ENCODE measurements at regions not wholly inside any gene's neighbourhood (a gene's known extent, or its start where the extent isn't known, plus 50 kb on each side); places are given as distances from the start of the nearest gene placed in this dataset.

- TF ChIP-seq POLR2A (IDR thresholded peaks at IDR 0.05) (no peak), CTCF (IDR thresholded peaks at IDR 0.05) (no peak)
- Histone ChIP-seq H3K27ac (no peak overlapping the region), H3K4me3 (no peak overlapping the region), H3K27me3 (no peaks in the 10 kb centered on the region), H3K36me3 (replicated peaks in 1 of 2; ENCODE audit: insufficient read depth in 1 of 2, low read depth in 2 of 2) (no peaks in the 10 kb centered on the region), H3K4me1 (no peaks in the 10 kb centered on the region), H3K9me3 (no peaks in the 10 kb centered on the region)
- DNase-seq (no peak), ATAC-seq (no peak)
- intact Hi-C loops (cut with DNase I), result no loop called here
- 26 to 46% methylated on average over 1 of the region's 1 CpG for WGBS, 2 donors
These were observed 648.4 kb downstream of the ZBBX start for GRCh38 chr3:166731701-166732100.

GRCh38 chr3:166721466-166721865, 658.6 kb downstream of the ZBBX start:
- DNase-seq (no peak), ATAC-seq (no peak)
- no peaks in the 10 kb centered on the region for H3K36me3 ChIP-seq (replicated peaks in 1 of 2; ENCODE audit: insufficient read depth in 1 of 2, low read depth in 2 of 2)
- H3K4me3 ChIP-seq, result no peak overlapping the region
- H3K27me3 ChIP-seq, result no peaks in the 10 kb centered on the region
- no peaks in the 10 kb centered on the region for H3K9me3 ChIP-seq
- no peak overlapping the region for H3K27ac ChIP-seq
- intact Hi-C loops (cut with DNase I), result no loop called here
- TF ChIP-seq CTCF (IDR thresholded peaks at IDR 0.05) (no peak), POLR2A (IDR thresholded peaks at IDR 0.05) (no peak)
- H3K4me1 ChIP-seq, result no peaks in the 10 kb centered on the region

GRCh38 chr3:166714206-166714605, 665.9 kb downstream of the ZBBX start:
- intact Hi-C loops (cut with DNase I), result no loop called here
- H3K27ac ChIP-seq, result no peak overlapping the region
- H3K4me1 ChIP-seq, result no peaks in the 10 kb centered on the region
- no peaks in the 10 kb centered on the region for H3K27me3 ChIP-seq
- no peak overlapping the region for H3K4me3 ChIP-seq
- DNase-seq (no peak), ATAC-seq (no peak)
- TF ChIP-seq POLR2A (IDR thresholded peaks at IDR 0.05), result no peak
- no peak for TF ChIP-seq CTCF (IDR thresholded peaks at IDR 0.05)
- no peaks in the 10 kb centered on the region for H3K36me3 ChIP-seq (replicated peaks in 1 of 2; ENCODE audit: insufficient read depth in 1 of 2, low read depth in 2 of 2)
- H3K9me3 ChIP-seq, result no peaks in the 10 kb centered on the region
- 31 to 37% methylated on average over 4 of the region's 4 CpGs for WGBS, 2 donors

- DNase-seq (no peak), ATAC-seq (no peak)
- intact Hi-C loops (cut with DNase I), result no loop called here
- no peaks in the 10 kb centered on the region for H3K4me1 ChIP-seq
- H3K9me3 ChIP-seq, result no peaks in the 10 kb centered on the region
- H3K4me3 ChIP-seq, result no peak overlapping the region
- TF ChIP-seq POLR2A (IDR thresholded peaks at IDR 0.05) (no peak), CTCF (IDR thresholded peaks at IDR 0.05) (no peak)
- no peaks in the 10 kb centered on the region for H3K27me3 ChIP-seq
- H3K27ac ChIP-seq, result no peak overlapping the region
- no peaks in the 10 kb centered on the region for H3K36me3 ChIP-seq (replicated peaks in 1 of 2; ENCODE audit: insufficient read depth in 1 of 2, low read depth in 2 of 2)
- WGBS, 2 donors, result 29 to 60% methylated on average over 2 of the region's 2 CpGs
These were observed 666.3 kb downstream of the ZBBX start for GRCh38 chr3:166713787-166714186.

GRCh38 chr3:166706094-166706493, 674.0 kb downstream of the ZBBX start:
- ATAC-seq (no peak), DNase-seq (no peak)
- no peak overlapping the region for H3K27ac ChIP-seq
- intact Hi-C loops (cut with DNase I), result no loop called here
- H3K9me3 ChIP-seq, result no peaks in the 10 kb centered on the region
- WGBS, 2 donors, result 37 to 38% methylated on average over 2 of the region's 2 CpGs
- H3K27me3 ChIP-seq, result no peaks in the 10 kb centered on the region
- no peaks in the 10 kb centered on the region for H3K4me1 ChIP-seq
- H3K4me3 ChIP-seq, result no peak overlapping the region
- TF ChIP-seq CTCF (IDR thresholded peaks at IDR 0.05), result no peak
- TF ChIP-seq POLR2A (IDR thresholded peaks at IDR 0.05), result no peak
- H3K36me3 ChIP-seq (replicated peaks in 1 of 2; ENCODE audit: insufficient read depth in 1 of 2, low read depth in 2 of 2), result no peaks in the 10 kb centered on the region

Data from body of pancreas (tissue), 4 donors.